IMR-90 (cell line): ENCODE measurements at regions not wholly inside any gene's neighbourhood (a gene's known extent, or its start where the extent isn't known, plus 50 kb on each side); places are given as distances from the start of the nearest gene placed in this dataset.

Experiments used
- ATAC-seq: fragments of 200-7000 bp; cut with Tn5 transposase; 2 replicates; pipeline ENCODE4 v1.9.1; 2020; ENCODE audit warnings: low read depth, mild to moderate bottlenecking, moderate library complexity
- BruUV-seq: library from RNA; stranded (reverse); fragments of 400-500 nt; replicated peaks from 2 replicates; lab custom pipeline; 2021; lab: Mats Ljungman, UMichigan
- CTCF ChIA-PET: fragments of 300-600 bp; formaldehyde crosslinking; extraction: SDS; loops from one replicate; lab custom pipeline; 2021; ENCODE audit warnings: antibody characterized with exemption; lab: Yijun Ruan, JAX
- POLR2A ChIA-PET: fragments of 300-600 bp; sonication (Branson Sonifier 250); formaldehyde crosslinking; loops from one replicate; lab custom pipeline; 2022; ENCODE audit warnings: antibody characterized with exemption; ENCODE audit not compliant: unreplicated experiment; lab: Charles Lee
- DNase-seq: peaks from one replicate; pipeline ENCODE4 v3.0.0; 2013
- H2AFZ ChIP-seq: replicated peaks from 2 replicates; pipeline ENCODE3; 2013; ENCODE audit warnings: low read length, mild to moderate bottlenecking; ENCODE audit not compliant: poor library complexity
- H2AK5ac ChIP-seq: 2 replicates; pipeline ENCODE4 v1.6.1; 2013; ENCODE audit warnings: low read depth, low read length, inconsistent platforms
- H2AK9ac ChIP-seq: replicated peaks from 2 replicates; pipeline ENCODE3; 2013; ENCODE audit warnings: mild to moderate bottlenecking, low read depth, low read length, moderate library complexity; ENCODE audit not compliant: poor library complexity
- H2BK120ac ChIP-seq: 2 replicates; pipeline ENCODE4 v1.6.1; 2013; ENCODE audit warnings: low read depth, low read length, inconsistent platforms
- H2BK15ac ChIP-seq: 3 replicates; pipeline ENCODE4 v1.6.1; 2013; ENCODE audit warnings: low read depth, low read length, inconsistent platforms
- H2BK20ac ChIP-seq: 2 replicates; pipeline ENCODE4 v1.6.1; 2013; ENCODE audit warnings: low read depth, mild to moderate bottlenecking, inconsistent platforms, low read length, moderate library complexity
- H2BK5ac ChIP-seq: 2 replicates; pipeline ENCODE4 v1.6.1; 2013; ENCODE audit warnings: mild to moderate bottlenecking, low read depth, low read length, inconsistent platforms; ENCODE audit not compliant: poor library complexity, severe bottlenecking
- H3K14ac ChIP-seq: replicated peaks from 2 replicates; pipeline ENCODE4 v1.6.1; 2013; ENCODE audit warnings: low read depth, low read length, inconsistent platforms
- H3K18ac ChIP-seq: 2 replicates; pipeline ENCODE4 v1.6.1; 2013; ENCODE audit warnings: low read depth, low read length, control low read depth
- H3K23ac ChIP-seq: 2 replicates; pipeline ENCODE4 v1.6.1; 2013; ENCODE audit warnings: low read depth, low read length, inconsistent platforms
- H3K27ac ChIP-seq: 2 replicates; pipeline ENCODE4 v1.5.1; 2013; ENCODE audit warnings: mild to moderate bottlenecking, control low read depth, low read length; ENCODE audit not compliant: insufficient read depth
- H3K27me3 ChIP-seq: 2 replicates; pipeline ENCODE4 v1.6.1; 2013; ENCODE audit warnings: low read length; ENCODE audit not compliant: control insufficient read depth, insufficient read depth
- H3K36me3 ChIP-seq: 2 replicates; pipeline ENCODE4 v1.6.1; 2013; ENCODE audit warnings: low read length, mixed read lengths; ENCODE audit not compliant: control insufficient read depth, insufficient read depth
- H3K4ac ChIP-seq: 2 replicates; pipeline ENCODE4 v1.6.1; 2013; ENCODE audit warnings: low read depth, low read length, inconsistent platforms
- H3K4me1 ChIP-seq: 2 replicates; pipeline ENCODE4 v1.6.1; 2013; ENCODE audit warnings: low read length, mixed read lengths; ENCODE audit not compliant: control insufficient read depth, insufficient read depth
- H3K4me2 ChIP-seq: 2 replicates; pipeline ENCODE4 v1.6.1; 2013; ENCODE audit warnings: low read depth, mild to moderate bottlenecking, control low read depth, low read length, moderate library complexity
- H3K4me3 ChIP-seq: 2 replicates; pipeline ENCODE4 v1.5.1; 2013; ENCODE audit warnings: low read depth, mild to moderate bottlenecking, control low read depth, low read length, moderate library complexity; ENCODE audit not compliant: insufficient read depth
- H3K56ac ChIP-seq: 2 replicates; pipeline ENCODE4 v1.6.1; 2013; ENCODE audit warnings: low read length, inconsistent platforms; ENCODE audit not compliant: insufficient read depth; ENCODE audit errors: extremely low read depth
- H3K79me1 ChIP-seq, 2 experiments: 2 replicates each; pipeline ENCODE4 v1.6.1; 2013; ENCODE audit warnings: low read length in 2 of 2, inconsistent platforms in 1 of 2, low read depth in 1 of 2
- H3K9ac ChIP-seq: 2 replicates; pipeline ENCODE4 v1.6.1; 2013; ENCODE audit warnings: low read depth, low read length, control low read depth
- H3K9me1 ChIP-seq: 2 replicates; pipeline ENCODE4 v1.6.1; 2013; ENCODE audit warnings: low read length, inconsistent platforms; ENCODE audit not compliant: insufficient read depth
- H3K9me3 ChIP-seq: 2 replicates; pipeline ENCODE4 v1.6.1; 2013; ENCODE audit warnings: low read length; ENCODE audit not compliant: control insufficient read depth, insufficient read depth
- H4K20me1 ChIP-seq: 2 replicates; pipeline ENCODE4 v1.6.1; 2013; ENCODE audit warnings: low read length, inconsistent platforms; ENCODE audit not compliant: insufficient read depth
- H4K5ac ChIP-seq: 2 replicates; pipeline ENCODE4 v1.6.1; 2013; ENCODE audit warnings: mild to moderate bottlenecking, low read depth, low read length, control low read depth
- H4K8ac ChIP-seq, 2 experiments: 2 replicates each; pipeline ENCODE4 v1.6.1; 2013; ENCODE audit warnings: low read depth in 2 of 2, low read length in 2 of 2, control low read depth in 1 of 2, inconsistent platforms in 1 of 2
- H4K91ac ChIP-seq: 2 replicates; pipeline ENCODE4 v1.6.1; 2013; ENCODE audit warnings: low read depth, low read length, inconsistent platforms; ENCODE audit not compliant: insufficient read depth
- CEBPB ChIP-seq: IDR thresholded peaks from 2 replicates; pipeline ENCODE4 v1.6.1; 2012; ENCODE audit warnings: low read depth, low read length, improper control_type of control experiment
- CHD1 ChIP-seq: IDR thresholded peaks from 2 replicates; pipeline ENCODE4 v1.6.1; 2012; ENCODE audit warnings: low read depth, low read length, improper control_type of control experiment
- RFX5 ChIP-seq: IDR thresholded peaks from 2 replicates; pipeline ENCODE4 v1.8.0; 2012; ENCODE audit warnings: low read depth, mild to moderate bottlenecking, low read length, moderate library complexity
- WGBS, 2 experiments: methylation state at CpG; one replicate each; pipeline versions ENCODE4 v1.1.5 to v1.1.7; 2013; ENCODE audit warnings: missing lambda C conversion rate in 2 of 2; ENCODE audit not compliant: insufficient read length in 1 of 2; ENCODE audit errors: extremely low coverage in 2 of 2; 5-methylcytosine and 5-hydroxymethylcytosine counted together
- dilution Hi-C: fragments of 300-500 bp; cut with HindIII; formaldehyde crosslinking; loops from one replicate; pipeline ENCODE4 v1.14.3; 2018; ENCODE audit warnings: low sequenced_read_pairs; ENCODE audit not compliant: unreplicated experiment
- in situ Hi-C: fragments of 300-500 bp; cut with MboI; formaldehyde crosslinking; loops from 3 replicates; pipeline ENCODE4 v1.14.3; 2019; ENCODE audit warnings: low sequenced_read_pairs, inconsistent platforms, mixed read lengths
- intact Hi-C: fragments of 100-400 bp; cut with micrococcal nuclease; formaldehyde crosslinking; loops from 2 replicates; pipeline ENCODE4 v1.10.0; 2022

GRCh38 chr18:51275712-51276476 lies 78.4 kb upstream of the MEX3C start:
- H3K79me1 ChIP-seq = no peaks in the 10 kb centered on the region
- no peak overlapping the region for H2AK5ac ChIP-seq
- no peak overlapping the region for H4K91ac ChIP-seq
- H4K20me1 ChIP-seq = no peaks in the 10 kb centered on the region
- in situ Hi-C loops (no loop called here), intact Hi-C loops (no loop called here), dilution Hi-C loops (no loop called here)
- no peak overlapping the region for H3K27ac ChIP-seq
- no peak overlapping the region for H3K4me3 ChIP-seq
- H2BK20ac ChIP-seq = no peak overlapping the region
- TF ChIP-seq CEBPB (0 out of 2 replicates have a peak, but pooled peaks have one; percentile 12), RFX5 (no peak), CHD1 (no peak)
- H4K8ac ChIP-seq = no peak overlapping the region
- H3K9me1 ChIP-seq = no peaks in the 10 kb centered on the region
- peak; percentile 0 for DNase-seq
- H3K18ac ChIP-seq = no peak overlapping the region
- no peak overlapping the region for H3K23ac ChIP-seq
- H3K56ac ChIP-seq = no peak overlapping the region
- CTCF ChIA-PET = interaction anchor here (0.6 kb wide), 2 partner anchors 27 to 101 kb away, joined by 3 read pairs; no protein-coding TSS in a partner anchor
- ATAC-seq = no peak
- no peaks in the 10 kb centered on the region for H3K36me3 ChIP-seq
- no peaks in the 10 kb centered on the region for H3K9me3 ChIP-seq
- BruUV-seq = no TSS peak
- no peak overlapping the region for H3K4ac ChIP-seq
- no peaks in the 10 kb centered on the region for H3K4me1 ChIP-seq
- H3K27me3 ChIP-seq = no peaks in the 10 kb centered on the region
- H2AK9ac ChIP-seq = no peak overlapping the region
- no peak overlapping the region for H2AFZ ChIP-seq
- no peak overlapping the region for H2BK120ac ChIP-seq
- POLR2A ChIA-PET = no interaction called here
- no peak overlapping the region for H3K4me2 ChIP-seq
- WGBS, 2 experiments = 0% methylated on average over 1 of the region's 6 CpGs; no CpG with 5 or more reads in 1 of the 2 experiments
- H4K5ac ChIP-seq = no peak overlapping the region
- H3K14ac ChIP-seq = no peak overlapping the region
- no peak overlapping the region for H3K9ac ChIP-seq
- H2BK5ac ChIP-seq = no peak overlapping the region
- H2BK15ac ChIP-seq = no peak overlapping the region
